Endodermal cell (in vitro differentiated cells): ENCODE measurements at regions not wholly inside any gene's neighbourhood (a gene's known extent, or its start where the extent isn't known, plus 50 kb on each side); places are given as distances from the start of the nearest gene placed in this dataset.

Experiments used
- DNase-seq: peaks from one replicate; pipeline ENCODE4 v3.0.0-alpha.2; 2017
- H3K27ac ChIP-seq: 2 replicates; pipeline ENCODE4 v1.5.1; 2013; ENCODE audit warnings: mild to moderate bottlenecking, low read depth, low read length, moderate library complexity
- H3K27me3 ChIP-seq: 2 replicates; pipeline ENCODE4 v1.6.1; 2013; ENCODE audit warnings: mild to moderate bottlenecking, low read length, moderate library complexity; ENCODE audit not compliant: insufficient read depth, control insufficient read depth, poor library complexity, severe bottlenecking
- H3K36me3 ChIP-seq: 2 replicates; pipeline ENCODE4 v1.7.0; 2013; ENCODE audit warnings: mild to moderate bottlenecking, low read length, moderate library complexity; ENCODE audit not compliant: control insufficient read depth, insufficient read depth
- H3K4me1 ChIP-seq: one replicate; pipeline ENCODE4 v1.7.0; 2013; ENCODE audit warnings: low read length; ENCODE audit not compliant: control insufficient read depth, insufficient read depth
- H3K4me3 ChIP-seq: 2 replicates; pipeline ENCODE4 v1.5.1; 2013; ENCODE audit warnings: mild to moderate bottlenecking, low read length, moderate library complexity
- H3K9ac ChIP-seq: 2 replicates; pipeline ENCODE4 v1.6.1; 2013; ENCODE audit warnings: mild to moderate bottlenecking, low read length, moderate library complexity; ENCODE audit not compliant: poor library complexity, severe bottlenecking; ENCODE audit errors: extremely low read depth
- H3K9me3 ChIP-seq: 2 replicates; pipeline ENCODE4 v1.6.1; 2013; ENCODE audit warnings: mild to moderate bottlenecking, low read length, moderate library complexity; ENCODE audit not compliant: control insufficient read depth
- H3K27ac Mint-ChIP-seq: 2 replicates; pipeline ENCODE4 v1.8.0; 2020; ENCODE audit warnings: mixed read lengths
- H3K27me3 Mint-ChIP-seq: 2 replicates; pipeline ENCODE4 v1.8.0; 2021; ENCODE audit warnings: mild to moderate bottlenecking, mixed read lengths; ENCODE audit not compliant: insufficient read depth
- H3K36me3 Mint-ChIP-seq: 2 replicates; pipeline ENCODE4 v1.8.0; 2020; ENCODE audit warnings: low read depth, mixed read lengths
- H3K4me1 Mint-ChIP-seq: 2 replicates; pipeline ENCODE4 v1.8.0; 2020; ENCODE audit warnings: mixed read lengths
- H3K4me3 Mint-ChIP-seq: 2 replicates; pipeline ENCODE4 v1.8.0; 2020; ENCODE audit warnings: mild to moderate bottlenecking, moderate library complexity, mixed read lengths
- H3K9me3 Mint-ChIP-seq: 2 replicates; pipeline ENCODE4 v1.8.0; 2020; ENCODE audit warnings: mild to moderate bottlenecking, mixed read lengths
- WGBS, 2 experiments: methylation state at CpG; one replicate each; pipeline versions ENCODE4 v1.1.5 to v1.1.7; 2013; ENCODE audit warnings: missing lambda C conversion rate in 2 of 2, mixed read lengths in 1 of 2; ENCODE audit not compliant: insufficient coverage in 1 of 2, insufficient read length in 1 of 2; 5-methylcytosine and 5-hydroxymethylcytosine counted together
- TF ChIP-seq, protein P1 (sequence below): fragments of 200-600 bp; sonication (generic); conservative IDR thresholded peaks from 2 replicates; pipeline ENCODE4 v1.5.0; 2021; ENCODE audit warnings: antibody characterized with exemption, mild to moderate bottlenecking

DNA sequence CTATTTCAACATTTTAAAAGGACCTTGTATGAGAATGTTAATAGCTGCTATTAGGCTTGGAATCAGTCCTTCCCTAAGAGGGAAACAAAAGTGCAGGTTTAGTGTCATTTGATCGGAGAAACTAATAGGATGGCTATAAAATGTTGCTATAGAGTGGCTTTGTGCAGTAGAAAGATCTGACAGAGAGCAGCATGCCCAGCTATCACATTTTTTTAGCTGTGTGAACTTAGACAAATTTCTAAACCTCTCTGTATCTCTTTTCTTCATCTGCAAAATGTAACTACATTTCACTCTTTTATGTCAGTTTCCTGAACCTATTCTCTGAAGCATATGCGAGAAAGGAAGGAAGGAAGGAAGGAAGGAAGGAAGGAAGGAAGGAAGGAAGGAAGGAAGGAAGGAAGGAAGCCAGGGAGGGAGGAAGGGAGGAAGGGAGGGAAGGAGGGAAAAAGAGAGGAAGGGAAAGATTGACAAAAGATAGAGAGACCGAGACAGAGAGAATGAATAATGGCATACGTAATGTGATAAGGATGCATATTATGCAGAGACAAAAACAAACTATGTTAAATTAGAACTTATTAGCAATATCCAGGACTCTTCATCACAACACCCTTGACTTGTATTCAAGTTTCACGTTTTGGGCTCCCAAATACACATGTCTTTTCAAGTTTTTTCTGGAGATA is 52.6 kb upstream of the CDH8 start:
- Mint-ChIP-seq H3K36me3 (no peaks in the 10 kb centered on the region), H3K27me3 (no peaks in the 10 kb centered on the region), H3K27ac (no peak overlapping the region), H3K9me3 (no peaks in the 10 kb centered on the region), H3K4me3 (no peak overlapping the region), H3K4me1 (no peaks in the 10 kb centered on the region)
- TF ChIP-seq, protein P1, sequence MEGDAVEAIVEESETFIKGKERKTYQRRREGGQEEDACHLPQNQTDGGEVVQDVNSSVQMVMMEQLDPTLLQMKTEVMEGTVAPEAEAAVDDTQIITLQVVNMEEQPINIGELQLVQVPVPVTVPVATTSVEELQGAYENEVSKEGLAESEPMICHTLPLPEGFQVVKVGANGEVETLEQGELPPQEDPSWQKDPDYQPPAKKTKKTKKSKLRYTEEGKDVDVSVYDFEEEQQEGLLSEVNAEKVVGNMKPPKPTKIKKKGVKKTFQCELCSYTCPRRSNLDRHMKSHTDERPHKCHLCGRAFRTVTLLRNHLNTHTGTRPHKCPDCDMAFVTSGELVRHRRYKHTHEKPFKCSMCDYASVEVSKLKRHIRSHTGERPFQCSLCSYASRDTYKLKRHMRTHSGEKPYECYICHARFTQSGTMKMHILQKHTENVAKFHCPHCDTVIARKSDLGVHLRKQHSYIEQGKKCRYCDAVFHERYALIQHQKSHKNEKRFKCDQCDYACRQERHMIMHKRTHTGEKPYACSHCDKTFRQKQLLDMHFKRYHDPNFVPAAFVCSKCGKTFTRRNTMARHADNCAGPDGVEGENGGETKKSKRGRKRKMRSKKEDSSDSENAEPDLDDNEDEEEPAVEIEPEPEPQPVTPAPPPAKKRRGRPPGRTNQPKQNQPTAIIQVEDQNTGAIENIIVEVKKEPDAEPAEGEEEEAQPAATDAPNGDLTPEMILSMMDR: no peak
- Histone ChIP-seq H3K27ac (no peak overlapping the region), H3K27me3 (no peaks in the 10 kb centered on the region), H3K4me3 (no peak overlapping the region), H3K4me1 (no peaks in the 10 kb centered on the region), H3K9me3 (no peaks in the 10 kb centered on the region), H3K9ac (no peak overlapping the region), H3K36me3 (no peaks in the 10 kb centered on the region)
- WGBS, 2 experiments: 90 to 94% methylated on average over 4 to 5 of the region's 5 CpGs
- DNase-seq: no peak
